CD4-positive, alpha-beta T cell treated with Interleukin-10 for 1 hour (primary cell): ENCODE measurements at regions not wholly inside any gene's neighbourhood (a gene's known extent, or its start where the extent isn't known, plus 50 kb on each side); places are given as distances from the start of the nearest gene placed in this dataset.

Experiments used
- DNase-seq: peaks from one replicate; pipeline ENCODE4 v3.0.0-alpha.2; 2020

DNA sequence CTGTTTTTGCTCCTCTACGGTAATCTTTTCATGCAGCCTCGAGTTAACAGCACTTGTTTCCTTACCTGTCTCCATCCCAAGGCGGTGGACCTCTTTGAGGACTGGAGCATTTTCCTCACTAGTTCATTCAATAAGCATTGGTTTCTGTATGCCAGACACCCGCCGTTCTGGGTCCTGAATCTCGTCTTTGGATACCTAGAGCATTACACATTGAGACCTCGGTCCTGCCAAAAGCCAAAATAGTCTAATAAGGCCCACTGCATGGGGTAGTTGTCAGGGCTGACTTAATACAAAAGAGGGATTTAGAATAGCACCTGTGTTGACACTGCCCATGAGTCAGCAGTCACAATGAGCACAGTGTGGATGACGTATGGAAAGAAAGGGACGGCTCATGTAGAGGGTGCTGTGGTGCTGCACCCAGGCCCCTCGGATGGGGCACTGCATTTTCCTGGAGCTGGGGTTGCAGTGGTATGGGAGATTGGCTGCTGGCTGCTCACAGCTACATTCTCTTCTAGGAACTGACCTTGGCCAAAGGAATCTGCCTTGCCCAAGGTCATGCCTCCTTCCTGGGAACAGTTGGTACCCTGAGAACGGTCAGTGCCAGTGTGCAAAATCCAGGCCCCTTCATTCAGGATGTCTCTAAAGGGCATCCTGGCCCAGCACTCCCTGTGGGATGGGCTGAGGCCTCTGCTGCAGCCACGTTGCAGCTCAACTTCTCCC, 126.9 kb upstream of the NCK2 start:
- no peak for DNase-seq

DNA sequence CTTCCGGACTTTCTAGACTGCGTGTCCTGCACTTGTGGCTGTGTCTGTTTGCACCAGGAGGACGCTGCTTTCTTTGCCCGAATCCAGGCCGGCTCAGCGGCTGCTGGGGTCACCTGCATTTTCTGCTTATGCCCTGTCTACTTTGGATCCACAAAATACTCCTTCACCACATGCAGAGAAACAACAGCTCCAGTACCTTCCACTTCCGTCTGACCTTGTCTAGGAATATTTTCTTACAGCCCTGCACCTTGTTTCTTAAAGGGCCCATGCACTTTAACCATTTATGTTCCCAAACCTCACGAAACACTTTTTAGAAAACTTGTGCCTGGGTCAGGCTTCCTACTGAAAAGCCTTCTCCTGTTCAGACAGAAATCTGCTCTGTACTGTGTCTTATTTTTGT, 129.4 kb upstream of the NCK2 start:
- no peak for DNase-seq

DNA sequence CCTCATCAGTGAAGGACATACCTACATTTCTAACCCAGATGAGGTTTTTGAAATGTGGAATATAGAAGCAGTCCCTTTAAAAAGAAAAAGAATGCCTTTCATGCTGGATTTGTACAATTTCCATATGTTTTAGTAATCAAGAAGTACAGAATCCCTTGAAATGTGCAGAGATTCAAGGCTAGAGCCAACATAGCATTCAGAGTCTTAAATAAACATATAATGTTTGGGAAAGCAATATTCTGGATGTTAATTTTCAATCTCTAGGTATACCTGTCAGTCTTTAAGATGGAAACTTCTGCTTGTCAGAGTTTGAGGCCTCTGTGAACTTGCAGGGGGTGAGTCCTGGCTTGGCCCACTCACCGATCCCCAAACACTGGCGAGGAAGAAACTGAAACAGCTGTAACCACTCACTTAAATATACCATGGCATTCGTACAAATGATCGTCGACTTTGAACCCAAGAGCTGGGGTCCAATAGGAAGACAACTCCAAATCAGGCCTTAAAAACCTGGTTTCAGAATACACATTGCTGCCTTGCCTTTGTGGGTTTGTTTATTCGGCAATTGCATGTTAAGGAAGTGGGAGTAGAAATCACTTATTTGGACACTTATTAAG, 132.8 kb upstream of the NCK2 start:
- no peak for DNase-seq

DNA sequence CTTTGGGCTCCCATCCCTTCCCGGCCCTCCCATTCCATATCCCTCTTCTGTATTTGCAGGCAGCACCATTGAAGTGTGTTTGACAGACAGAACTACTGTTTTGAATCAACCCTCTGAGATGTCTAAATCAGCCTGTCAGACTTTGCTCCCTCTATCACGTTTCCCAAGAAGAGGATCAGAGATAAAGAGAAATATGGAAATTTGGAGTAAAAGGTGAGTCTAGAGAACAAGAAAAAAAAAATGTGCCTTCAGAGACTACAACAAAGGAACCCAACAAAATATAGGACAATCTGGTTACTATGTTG, 133.4 kb upstream of the NCK2 start:
- DNase-seq = no peak

DNA sequence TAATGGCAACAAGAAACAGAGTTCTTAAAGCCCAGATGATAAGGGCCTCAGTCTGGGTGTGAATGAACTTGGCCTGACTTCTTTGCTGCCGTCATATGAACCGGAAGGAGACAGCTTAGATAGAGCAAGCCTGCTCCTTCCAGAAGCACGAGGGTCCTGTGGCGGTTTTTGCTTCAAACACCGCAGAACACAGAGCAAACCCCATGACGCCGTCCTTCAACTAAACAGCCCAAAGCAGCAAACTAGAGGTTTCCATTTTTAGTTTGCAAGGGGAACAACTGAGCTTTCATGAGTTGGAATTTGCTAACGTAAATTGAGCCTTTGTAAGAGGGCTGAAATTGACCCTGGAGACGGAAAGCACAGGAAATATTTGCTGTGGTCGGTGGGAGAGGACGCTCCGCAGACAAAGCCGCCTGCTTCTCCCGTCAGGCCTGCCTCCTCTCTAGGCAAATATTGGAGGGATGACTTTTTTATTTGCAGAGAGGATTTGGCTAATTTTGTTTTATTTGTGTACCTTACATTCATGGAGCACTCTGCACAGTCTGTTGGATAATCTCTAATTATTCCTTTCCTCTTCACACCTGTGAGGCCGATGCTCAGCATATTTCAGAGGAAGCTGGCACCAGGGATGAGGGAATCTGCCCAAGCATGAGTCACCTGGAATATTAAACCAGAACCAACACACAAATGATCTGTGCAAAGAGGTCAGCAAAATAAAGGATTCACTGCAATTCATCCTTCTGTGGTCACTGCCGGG, 134.0 kb upstream of the NCK2 start:
- no peak for DNase-seq

DNA sequence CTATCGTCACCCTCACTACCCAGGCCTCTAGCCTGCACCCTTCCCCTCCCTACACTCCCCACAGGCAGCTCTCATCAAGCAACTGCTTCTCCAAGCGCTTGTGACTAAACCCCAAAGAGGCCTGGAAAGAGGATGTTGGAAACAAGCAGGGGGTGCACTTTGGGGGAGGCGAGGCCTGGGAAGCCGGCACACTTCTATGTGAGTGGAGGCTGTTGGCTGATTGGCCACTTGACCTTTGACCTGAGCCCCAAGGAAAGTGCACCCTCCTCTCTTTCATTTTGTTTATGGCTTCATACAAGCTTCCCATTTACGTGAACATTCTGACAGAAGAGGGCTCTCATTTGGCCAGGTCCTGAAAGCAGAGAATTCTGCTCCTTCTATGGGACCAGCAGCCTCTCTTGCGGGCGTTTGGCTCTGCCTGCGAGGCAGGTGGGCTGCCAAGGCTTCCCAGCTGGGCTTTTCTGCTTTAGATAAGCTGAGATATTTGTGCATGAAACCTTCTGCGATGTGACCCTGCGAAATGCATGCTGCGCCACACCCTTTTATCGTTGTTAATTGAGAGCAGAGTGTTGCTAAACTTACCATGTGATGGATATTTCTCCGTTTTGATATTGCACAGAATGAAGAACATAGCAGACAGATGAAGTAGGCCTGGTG, 134.8 kb upstream of the NCK2 start:
- DNase-seq = no peak

DNA sequence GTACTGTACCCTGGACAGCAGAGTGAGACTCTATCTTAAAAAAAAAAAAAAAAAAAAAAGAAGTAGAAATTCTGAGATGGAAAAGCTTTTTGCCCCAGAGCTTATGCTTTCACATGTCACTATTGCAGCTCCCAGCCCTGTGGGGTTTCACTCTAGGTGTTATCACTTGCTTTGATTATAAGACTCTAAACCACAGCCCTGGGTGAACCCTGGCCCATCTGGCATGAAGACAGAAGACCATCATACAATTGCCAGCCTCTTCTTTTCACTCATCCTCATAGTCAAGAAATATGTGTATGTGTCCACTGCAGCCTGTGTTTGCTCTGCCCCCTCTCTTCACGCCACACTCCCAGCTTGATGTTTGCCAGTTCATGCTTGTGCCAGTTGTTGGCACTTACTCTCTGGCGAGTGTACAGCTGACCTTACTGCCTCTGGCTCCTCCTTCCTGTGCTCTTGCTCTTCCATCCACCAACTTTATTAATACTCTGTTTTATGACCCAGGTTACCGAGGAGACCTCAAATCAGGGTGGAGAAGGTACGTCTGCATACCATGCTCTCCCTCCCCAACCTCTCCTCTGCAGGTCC, 136.7 kb upstream of the NCK2 start:
- no peak for DNase-seq

DNA sequence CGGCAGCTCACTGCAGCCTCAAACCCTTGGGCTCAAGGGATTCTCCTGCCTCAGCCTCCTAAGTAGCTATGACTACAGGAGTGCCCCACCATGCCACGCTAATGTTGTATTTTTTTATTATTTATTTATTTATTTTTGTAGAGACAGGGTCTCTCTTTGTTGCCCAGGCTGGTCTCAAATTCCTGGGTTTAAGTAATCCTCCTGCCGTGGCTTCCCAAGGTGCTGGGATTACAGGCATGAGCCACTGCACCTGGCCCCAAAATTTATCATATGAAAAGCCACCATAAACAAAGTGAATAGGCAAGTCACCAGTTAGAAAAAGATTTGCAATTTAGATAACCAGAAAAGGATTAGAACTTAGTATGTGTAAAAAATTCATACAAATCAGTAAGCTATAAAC, 138.6 kb upstream of the NCK2 start:
- DNase-seq = no peak

DNA sequence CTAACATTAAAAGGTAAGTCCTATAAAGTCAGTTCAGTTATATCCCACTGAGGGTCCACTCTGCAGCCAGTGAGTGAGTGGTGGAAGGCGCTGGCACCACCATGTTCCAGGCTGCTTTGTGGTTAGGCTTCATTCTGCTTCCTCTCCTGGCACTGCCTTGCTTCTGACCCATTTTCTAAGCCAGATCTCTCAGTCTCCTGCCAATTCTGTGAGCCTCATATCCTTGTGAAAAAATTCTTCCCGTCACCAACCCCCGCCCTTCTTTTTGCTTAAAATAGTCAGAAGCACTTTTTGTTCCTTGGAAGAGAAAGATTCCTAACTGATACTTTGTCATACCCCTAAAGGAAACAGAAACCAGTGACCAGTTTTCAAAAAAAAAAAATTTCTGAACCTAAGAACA, 139.8 kb upstream of the NCK2 start:
- no peak for DNase-seq

DNA sequence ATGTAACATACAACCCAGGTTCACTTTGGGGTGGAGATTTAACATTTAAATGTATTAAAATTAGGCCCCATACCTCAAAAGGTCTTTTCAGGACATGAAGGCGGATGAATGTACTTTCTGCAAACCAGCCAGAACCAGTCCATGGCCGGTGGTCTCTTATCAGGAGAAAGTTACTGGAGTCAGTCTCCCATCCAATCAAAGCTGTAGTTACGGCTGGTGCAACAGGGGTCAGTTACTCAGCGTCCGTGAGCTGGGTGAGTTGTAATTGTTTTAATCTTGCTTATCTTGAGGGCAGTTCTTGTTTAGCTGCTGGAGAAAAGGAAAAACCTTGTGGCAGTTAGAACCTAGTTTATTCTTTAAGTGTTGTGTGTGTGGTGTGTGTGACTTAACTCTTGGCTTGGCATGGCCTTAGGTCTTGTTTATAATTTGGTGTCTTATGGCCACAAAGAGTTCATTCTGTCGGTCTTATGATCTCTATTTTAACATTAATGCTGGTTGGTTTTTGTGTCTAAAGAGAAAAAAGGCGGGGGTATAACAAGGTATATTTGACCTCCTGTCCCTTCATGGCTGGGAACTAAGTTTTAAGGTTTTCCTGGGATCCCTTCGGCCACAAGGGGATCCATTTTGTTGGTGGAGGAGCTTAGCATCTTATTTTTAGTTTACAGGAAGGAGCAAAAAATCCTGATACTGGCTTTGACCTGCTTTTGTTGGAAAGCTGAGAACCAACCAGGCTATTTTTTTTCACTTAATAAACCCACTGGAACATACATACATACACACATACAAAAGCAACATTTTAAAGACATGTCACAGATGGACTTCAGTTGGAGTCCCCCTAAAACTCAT, 143.5 kb upstream of the NCK2 start:
- DNase-seq = no peak

DNA sequence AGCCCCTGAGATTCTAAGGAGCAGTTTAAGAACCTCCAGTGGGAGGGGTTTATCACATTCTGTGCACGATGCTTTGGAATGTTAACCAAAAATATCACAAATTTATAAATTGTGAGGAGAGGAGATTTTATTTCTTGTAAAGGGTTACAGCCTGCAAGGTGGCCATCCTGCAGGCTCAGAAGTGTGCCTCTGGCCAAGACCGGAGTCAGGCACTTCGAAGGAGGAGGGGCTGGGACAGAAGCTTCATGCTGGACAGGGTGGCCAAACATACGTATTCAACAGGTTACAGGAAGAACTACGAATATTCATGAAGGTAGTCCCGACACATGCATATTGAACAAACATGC, 144.1 kb upstream of the NCK2 start:
- no peak for DNase-seq

DNA sequence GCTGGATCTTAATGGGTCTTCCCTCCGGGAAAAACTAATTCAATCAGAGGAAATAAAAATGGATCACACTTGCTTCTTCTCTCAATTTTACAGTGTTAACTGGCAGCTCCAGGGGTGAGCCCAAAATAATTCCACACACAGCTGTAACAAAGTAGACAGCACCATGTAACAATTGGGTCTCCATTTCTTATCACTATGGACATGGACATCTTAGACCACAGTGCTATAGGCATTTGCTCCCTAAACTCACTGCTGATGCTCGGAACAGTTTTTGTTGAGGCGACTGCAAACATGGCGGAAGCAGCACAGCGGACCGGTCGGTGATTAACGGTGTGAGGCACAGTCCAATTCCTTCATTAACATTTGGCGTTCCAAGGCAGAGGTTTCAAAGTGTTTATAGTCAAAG, 144.7 kb upstream of the NCK2 start:
- no peak for DNase-seq

DNA sequence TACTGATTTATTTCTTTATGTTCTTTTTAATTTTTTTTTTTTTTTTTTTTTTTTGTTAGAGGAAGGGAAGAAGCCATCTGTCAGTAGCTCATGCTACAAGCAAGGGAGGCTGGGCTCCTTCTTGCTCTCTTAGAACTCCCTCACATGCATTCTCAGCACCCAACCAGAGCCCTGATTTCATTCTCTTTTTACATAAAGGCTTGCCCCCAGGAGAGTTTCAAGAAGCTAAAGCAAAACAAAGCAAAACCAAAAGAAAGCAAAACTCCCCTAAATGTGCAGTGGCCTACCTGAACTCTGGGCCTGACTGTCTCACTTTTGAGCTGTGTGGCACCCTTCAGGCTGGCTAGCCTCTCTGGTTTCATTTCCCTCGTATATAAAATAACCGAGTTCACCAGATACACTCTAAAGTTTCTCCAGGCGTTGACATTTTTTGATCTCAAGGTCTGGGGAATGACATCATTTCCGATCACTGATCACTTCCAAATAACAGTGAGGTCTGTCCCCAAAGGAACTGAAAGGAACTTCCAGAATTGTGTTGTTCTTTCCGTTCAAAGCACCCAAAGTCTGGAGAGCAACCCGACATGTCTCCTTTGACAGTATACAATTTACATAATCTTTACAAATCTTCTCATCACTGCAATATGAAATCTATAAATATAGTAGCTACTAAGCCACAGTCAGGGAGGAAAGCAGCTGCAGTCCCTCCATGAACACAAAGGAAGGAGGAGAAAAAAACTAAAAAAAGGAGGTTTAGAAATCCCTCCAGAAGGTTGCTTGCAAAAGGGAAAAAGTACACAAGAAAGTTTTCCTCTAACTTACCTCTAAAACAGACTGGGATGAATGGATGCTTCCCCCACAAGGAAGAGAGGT, 145.6 kb upstream of the NCK2 start:
- DNase-seq = no peak

DNA sequence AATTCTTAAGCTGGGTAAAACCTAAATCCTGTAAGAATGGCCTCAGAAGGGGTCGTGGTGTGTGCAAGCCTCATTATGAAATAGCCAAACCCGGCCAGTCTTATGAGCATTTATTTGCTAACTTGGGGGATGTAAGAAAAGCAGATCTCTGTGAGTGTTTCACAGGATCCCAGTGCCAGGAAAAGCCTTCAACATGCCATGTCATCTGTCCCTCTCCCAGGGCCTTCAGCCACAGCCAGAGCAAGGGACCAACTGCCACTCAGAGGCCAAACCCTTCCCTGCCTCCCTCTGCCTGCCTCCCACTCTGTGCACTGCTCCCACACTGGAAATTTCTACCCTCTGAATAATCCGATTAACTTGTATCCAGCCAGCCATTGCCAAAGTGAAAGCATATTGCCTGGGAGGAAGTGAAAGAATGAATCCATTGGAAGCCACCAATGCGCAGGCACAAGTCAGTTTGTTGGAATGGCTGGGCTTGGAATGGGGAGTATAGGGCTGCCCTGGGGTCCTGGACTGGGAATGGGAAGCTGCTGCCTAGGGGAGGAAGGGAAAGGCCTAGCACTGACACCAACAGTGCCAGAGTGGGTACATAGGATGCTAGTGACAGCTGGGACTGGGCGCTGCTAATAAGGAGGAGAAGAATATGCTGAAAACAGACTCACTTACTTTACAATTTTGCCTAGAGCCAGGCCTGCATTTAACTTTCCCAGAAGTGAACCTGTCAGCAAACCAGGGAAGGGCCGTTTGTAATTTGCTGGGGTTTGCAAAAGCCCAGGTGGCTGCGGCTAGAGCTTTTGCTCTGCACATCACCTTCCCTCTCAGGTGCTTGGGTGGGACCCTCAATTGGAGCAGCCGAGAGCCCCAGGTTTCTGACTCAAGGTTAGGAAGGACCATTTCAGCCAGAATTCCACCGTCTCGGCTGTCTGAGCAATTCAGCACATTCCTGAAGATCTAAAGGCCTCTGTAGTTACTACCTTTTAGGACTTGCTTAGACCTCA, 146.6 kb upstream of the NCK2 start:
- no peak for DNase-seq

DNA sequence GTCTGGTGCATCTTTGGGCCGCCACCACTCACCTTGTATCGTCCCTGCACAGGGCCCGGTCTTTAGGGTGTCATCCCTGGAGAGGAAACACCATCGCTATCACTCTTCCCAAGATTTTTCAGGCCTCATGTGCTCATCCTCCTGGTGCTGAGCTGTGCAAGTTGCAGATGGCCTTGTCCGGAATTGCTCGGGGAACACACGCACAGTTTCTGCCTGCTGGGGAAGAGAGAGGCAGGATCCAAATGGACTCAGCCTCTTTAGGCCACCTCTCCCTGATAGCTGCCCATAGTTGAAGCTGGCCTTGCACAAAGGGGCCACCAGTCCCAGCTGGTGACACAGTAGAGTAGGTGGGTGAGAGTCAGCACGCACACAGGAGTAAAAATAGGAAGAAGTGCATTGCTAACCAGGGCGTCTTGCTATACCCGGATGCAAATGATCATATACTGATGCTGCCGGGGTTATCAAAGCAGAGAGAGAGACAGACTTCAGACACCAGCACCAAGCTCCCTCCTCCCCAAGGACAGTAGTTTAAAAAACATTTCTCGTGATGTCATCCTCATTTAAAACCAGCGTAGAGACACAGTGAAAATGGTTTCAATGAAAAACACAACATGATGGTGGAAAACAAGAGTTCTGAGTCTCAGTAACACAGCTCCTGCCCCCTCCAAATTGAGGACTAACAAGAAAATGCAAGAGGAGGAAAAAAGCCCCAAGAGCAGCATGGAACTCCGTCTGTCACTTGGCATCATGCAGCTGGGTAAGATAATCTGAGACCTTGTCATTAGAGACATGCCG, 147.5 kb upstream of the NCK2 start:
- DNase-seq = no peak

DNA sequence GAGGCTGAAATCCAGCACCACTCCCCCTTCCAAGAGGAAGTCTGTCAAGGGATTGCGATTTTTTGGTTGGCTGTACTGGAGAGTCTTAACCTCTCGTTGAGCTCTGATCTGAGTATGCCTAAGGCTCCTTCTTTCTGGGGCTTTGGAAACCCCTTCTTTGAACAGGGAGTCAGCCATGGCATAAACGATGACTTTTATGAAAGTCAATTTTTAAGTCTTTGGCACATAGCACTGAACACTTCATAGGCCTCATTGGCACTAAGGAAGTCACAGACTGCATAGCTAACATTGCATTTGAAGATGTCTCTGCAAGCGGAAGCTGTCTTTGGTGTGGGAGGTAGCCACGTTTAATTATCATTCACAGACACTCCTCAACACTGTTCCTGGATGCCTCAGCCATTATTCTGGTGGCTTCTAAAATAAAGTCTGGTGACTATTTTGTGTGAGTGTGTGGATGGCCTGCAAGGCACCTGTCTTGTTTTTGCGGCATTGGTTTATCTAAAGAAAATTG, 148.2 kb upstream of the NCK2 start:
- DNase-seq = no peak

DNA sequence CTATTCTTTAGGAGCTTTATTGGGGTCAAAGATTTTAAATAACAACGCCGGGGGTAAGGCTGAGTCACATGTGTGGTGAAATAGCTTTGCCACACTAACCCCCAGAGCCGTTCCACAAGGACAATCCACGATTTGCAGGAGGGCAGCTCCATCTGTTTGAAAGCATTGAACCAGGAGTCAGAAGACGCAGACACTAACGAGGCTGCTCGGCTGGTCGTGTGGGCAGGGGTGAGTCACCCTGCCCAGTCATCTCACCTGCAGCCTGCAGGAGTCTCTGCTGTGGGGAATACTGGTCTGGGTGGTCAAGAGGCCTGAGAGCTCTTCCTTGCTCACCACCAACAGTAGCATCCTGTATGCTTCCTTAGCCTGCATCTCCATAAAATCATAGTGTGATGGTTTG, 149.2 kb upstream of the NCK2 start:
- DNase-seq = no peak

DNA sequence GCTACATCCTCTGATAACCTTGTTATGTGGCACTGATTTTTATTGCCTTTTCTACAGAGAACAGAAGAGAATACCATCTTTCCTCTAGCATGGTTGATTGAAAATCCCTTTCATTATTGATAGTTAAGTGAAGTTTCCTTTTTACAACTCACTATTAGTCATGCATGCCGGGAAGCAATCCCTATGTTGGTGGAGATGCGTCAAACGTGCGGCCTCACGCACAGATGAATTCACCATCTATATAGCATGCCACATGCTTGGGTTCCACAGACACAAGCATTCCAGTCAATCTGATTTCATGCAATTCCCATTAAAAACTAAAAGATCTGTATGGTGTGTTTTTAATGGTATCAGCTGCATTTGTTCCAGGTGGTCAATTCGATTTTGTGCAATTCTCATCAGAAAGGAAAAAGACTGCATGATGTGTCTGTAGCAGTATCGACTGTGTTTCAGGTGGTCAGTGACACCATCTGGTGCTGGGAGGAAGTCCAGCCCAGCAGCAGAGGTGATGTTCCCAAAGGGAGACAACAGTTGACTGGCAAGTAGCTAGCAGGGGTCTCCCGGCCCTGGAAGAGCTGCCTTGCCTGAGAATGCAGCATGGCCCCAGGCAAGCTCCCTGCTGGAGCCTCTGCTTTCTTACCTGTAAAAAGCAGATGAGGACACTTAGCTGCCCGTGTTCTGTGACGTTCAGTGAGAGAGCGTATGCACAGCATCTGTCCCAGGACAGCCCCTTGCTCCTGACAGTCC, 151.3 kb upstream of the NCK2 start:
- DNase-seq = no peak

DNA sequence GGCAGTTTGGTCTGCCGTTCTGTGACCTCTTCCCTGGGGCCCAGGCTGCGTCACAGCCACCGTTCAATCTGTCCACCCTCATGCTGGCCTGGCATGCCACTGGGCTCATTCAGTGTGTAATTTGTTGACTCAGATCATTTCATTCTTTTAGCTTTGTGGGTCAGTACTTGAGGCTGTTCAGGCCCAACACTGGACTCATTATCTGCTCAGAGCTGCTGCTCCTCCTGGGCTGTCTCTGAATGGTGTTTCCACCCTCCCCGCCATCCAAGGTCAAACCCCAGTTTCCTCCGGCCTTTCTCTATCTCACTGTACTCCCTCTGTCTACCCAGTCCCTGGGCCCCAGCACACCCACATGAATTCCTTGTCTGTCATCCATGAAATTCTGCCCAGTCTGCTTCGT, 152.4 kb upstream of the NCK2 start:
- DNase-seq = no peak
